PC-9 (cell line): ENCODE measurements at regions not wholly inside any gene's neighbourhood (a gene's known extent, or its start where the extent isn't known, plus 50 kb on each side); places are given as distances from the start of the nearest gene placed in this dataset.

Experiments used
- EZH2 ChIP-seq: fragments of 200-600 bp; sonication (generic); IDR thresholded peaks from 2 replicates; pipeline ENCODE4 v1.8.0; 2017; ENCODE audit warnings: antibody characterized with exemption, low read depth
- TF ChIP-seq, protein P1 (sequence below): fragments of 200-600 bp; sonication (generic); conservative IDR thresholded peaks from 2 replicates; pipeline ENCODE4 v1.6.1; 2017; ENCODE audit warnings: mixed run types, antibody characterized with exemption, mild to moderate bottlenecking, moderate library complexity

- TF ChIP-seq, protein P1, sequence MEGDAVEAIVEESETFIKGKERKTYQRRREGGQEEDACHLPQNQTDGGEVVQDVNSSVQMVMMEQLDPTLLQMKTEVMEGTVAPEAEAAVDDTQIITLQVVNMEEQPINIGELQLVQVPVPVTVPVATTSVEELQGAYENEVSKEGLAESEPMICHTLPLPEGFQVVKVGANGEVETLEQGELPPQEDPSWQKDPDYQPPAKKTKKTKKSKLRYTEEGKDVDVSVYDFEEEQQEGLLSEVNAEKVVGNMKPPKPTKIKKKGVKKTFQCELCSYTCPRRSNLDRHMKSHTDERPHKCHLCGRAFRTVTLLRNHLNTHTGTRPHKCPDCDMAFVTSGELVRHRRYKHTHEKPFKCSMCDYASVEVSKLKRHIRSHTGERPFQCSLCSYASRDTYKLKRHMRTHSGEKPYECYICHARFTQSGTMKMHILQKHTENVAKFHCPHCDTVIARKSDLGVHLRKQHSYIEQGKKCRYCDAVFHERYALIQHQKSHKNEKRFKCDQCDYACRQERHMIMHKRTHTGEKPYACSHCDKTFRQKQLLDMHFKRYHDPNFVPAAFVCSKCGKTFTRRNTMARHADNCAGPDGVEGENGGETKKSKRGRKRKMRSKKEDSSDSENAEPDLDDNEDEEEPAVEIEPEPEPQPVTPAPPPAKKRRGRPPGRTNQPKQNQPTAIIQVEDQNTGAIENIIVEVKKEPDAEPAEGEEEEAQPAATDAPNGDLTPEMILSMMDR: no peak
- TF ChIP-seq EZH2: no peak
Observed at GRCh38 chr2:18684206-18685038, 95.1 kb upstream of the NT5C1B start.
